K562 (cell line): ENCODE measurements at regions not wholly inside any gene's neighbourhood (a gene's known extent, or its start where the extent isn't known, plus 50 kb on each side); places are given as distances from the start of the nearest gene placed in this dataset.

ENCODE experiments used
- ARID2 ChIP-seq: fragments of 450-650 bp; IDR thresholded peaks from 2 replicates; pipeline ENCODE4 v1.6.1; 2017; ENCODE audit warnings: antibody characterized with exemption, mild to moderate bottlenecking
- HES1 ChIP-seq: fragments of 450-650 bp; IDR thresholded peaks from 2 replicates; pipeline ENCODE4 v1.6.1; 2016; ENCODE audit warnings: low read depth, mild to moderate bottlenecking, moderate library complexity
- HMG20B ChIP-seq: fragments of 250-450 bp; sonication (Bioruptor Pico); IDR thresholded peaks from 2 replicates; pipeline ENCODE4 v1.5.0; 2021; ENCODE audit warnings: mild to moderate bottlenecking
- L3MBTL2 ChIP-seq: fragments of 450-650 bp; IDR thresholded peaks from 2 replicates; pipeline ENCODE4 v1.6.1; 2016; ENCODE audit warnings: mild to moderate bottlenecking, moderate library complexity
- RNF219 ChIP-seq: fragments of 250-450 bp; sonication (Bioruptor Pico); IDR thresholded peaks from 2 replicates; pipeline ENCODE4 v1.5.0; 2022; ENCODE audit warnings: mild to moderate bottlenecking
- SOX6 ChIP-seq: fragments of 450-650 bp; IDR thresholded peaks from 2 replicates; pipeline ENCODE4 v1.6.1; 2014; ENCODE audit warnings: mild to moderate bottlenecking
- SP2 ChIP-seq: IDR thresholded peaks from 2 replicates; pipeline ENCODE4 v1.6.1; 2011; ENCODE audit warnings: mild to moderate bottlenecking, low read depth, low read length, moderate library complexity; ENCODE audit not compliant: poor library complexity, severe bottlenecking; ENCODE audit errors: extremely low read depth
- SRSF3 ChIP-seq: fragments of 200-400 bp; formaldehyde crosslinking; IDR thresholded peaks from 2 replicates; pipeline ENCODE4 v1.6.1; 2016; ENCODE audit warnings: mild to moderate bottlenecking, low read length, moderate library complexity; ENCODE audit not compliant: insufficient read depth
- ZBTB26 ChIP-seq: fragments of 450-650 bp; formaldehyde crosslinking; IDR thresholded peaks from 2 replicates; pipeline ENCODE4 v1.4.0; 2022; ENCODE audit warnings: missing genetic modification characterization
- TF ChIP-seq, protein P1 (sequence below): fragments of 450-650 bp; IDR thresholded peaks from 2 replicates; pipeline ENCODE4 v1.6.1; 2018; ENCODE audit not compliant: partially characterized antibody

DNA sequence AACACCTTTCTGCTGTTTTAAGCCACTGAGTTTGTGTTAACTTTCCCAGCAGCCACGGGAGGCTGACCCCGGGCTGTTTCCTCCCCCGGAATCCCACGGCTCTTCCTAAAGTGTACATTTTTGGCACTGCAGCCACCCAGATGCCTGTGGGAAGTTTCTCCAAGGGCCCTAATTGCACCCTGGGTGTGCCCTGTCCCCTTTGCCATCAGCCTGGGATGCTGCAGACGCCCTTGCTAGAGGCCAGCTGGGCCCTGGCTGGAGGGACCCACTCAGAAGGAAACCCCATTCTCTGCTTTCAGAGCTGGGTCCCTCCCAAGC, 883.3 kb downstream of the BRD1 start (continued):
- TF ChIP-seq, protein P1, sequence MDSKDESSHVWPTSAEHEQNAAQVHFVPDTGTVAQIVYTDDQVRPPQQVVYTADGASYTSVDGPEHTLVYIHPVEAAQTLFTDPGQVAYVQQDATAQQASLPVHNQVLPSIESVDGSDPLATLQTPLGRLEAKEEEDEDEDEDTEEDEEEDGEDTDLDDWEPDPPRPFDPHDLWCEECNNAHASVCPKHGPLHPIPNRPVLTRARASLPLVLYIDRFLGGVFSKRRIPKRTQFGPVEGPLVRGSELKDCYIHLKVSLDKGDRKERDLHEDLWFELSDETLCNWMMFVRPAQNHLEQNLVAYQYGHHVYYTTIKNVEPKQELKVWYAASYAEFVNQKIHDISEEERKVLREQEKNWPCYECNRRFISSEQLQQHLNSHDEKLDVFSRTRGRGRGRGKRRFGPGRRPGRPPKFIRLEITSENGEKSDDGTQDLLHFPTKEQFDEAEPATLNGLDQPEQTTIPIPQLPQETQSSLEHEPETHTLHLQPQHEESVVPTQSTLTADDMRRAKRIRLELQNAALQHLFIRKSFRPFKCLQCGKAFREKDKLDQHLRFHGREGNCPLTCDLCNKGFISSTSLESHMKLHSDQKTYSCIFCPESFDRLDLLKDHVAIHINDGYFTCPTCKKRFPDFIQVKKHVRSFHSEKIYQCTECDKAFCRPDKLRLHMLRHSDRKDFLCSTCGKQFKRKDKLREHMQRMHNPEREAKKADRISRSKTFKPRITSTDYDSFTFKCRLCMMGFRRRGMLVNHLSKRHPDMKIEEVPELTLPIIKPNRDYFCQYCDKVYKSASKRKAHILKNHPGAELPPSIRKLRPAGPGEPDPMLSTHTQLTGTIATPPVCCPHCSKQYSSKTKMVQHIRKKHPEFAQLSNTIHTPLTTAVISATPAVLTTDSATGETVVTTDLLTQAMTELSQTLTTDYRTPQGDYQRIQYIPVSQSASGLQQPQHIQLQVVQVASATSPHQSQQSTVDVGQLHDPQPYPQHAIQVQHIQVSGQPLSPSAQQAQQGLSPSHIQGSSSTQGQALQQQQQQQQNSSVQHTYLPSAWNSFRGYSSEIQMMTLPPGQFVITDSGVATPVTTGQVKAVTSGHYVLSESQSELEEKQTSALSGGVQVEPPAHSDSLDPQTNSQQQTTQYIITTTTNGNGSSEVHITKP: no peak
- TF ChIP-seq ZBTB26 (CRISPR knock-in tag) (no peak), HMG20B (no peak), HES1 (no peak), RNF219 (CRISPR knock-in tag) (no peak), SOX6 (no peak), SP2 (no peak), ARID2 (no peak), L3MBTL2 (no peak), SRSF3 (no peak)
